H1 (cell line): ENCODE measurements at regions not wholly inside any gene's neighbourhood (a gene's known extent, or its start where the extent isn't known, plus 50 kb on each side); places are given as distances from the start of the nearest gene placed in this dataset.
A peak's percentile ranks its signal among the peaks of the same experiment; 100 is the strongest.

ENCODE experiments used
- CTCF ChIA-PET: fragments of 300-600 bp; sonication (Branson Sonifier 250); formaldehyde crosslinking; loops from one replicate; lab custom pipeline; 2021; ENCODE audit not compliant: partially characterized antibody; lab: Charles Lee
- POLR2A ChIA-PET: fragments of 300-600 bp; sonication (Branson Sonifier 250); formaldehyde crosslinking; loops from one replicate; lab custom pipeline; 2021; ENCODE audit warnings: inconsistent platforms; ENCODE audit not compliant: partially characterized antibody; lab: Charles Lee
- DNase-seq, 2 experiments: peaks; one replicate each; pipeline versions ENCODE4 v3.0.0 to v3.0.0-alpha.2; 2010 to 2022; ENCODE audit warnings: low spot score in 2 of 2, low read depth in 1 of 2, mixed read lengths in 1 of 2
- FAIRE-seq: peaks from 2 replicates; lab custom pipeline; 2011; peaks lifted over from hg19 to GRCh38; lab: Jason Lieb, UNC
- H2AFZ ChIP-seq: 2 replicates; pipeline ENCODE4 v1.8.1; 2012; ENCODE audit warnings: low read length, inconsistent platforms
- H2AK5ac ChIP-seq: 2 replicates; pipeline ENCODE4 v1.6.1; 2013; ENCODE audit warnings: low read depth, low read length
- H2BK120ac ChIP-seq: replicated peaks from 2 replicates; pipeline ENCODE3; 2013; ENCODE audit warnings: low read depth, low read length, inconsistent platforms
- H2BK12ac ChIP-seq: 2 replicates; pipeline ENCODE4 v1.6.1; 2013; ENCODE audit warnings: low read depth, low read length
- H2BK15ac ChIP-seq: 2 replicates; pipeline ENCODE4 v1.6.1; 2013; ENCODE audit warnings: low read length
- H2BK20ac ChIP-seq: 2 replicates; pipeline ENCODE4 v1.6.1; 2013; ENCODE audit warnings: low read length
- H2BK5ac ChIP-seq: 2 replicates; pipeline ENCODE4 v1.6.1; 2013; ENCODE audit warnings: low read depth, low read length
- H3K14ac ChIP-seq: 2 replicates; pipeline ENCODE4 v1.6.1; 2013; ENCODE audit warnings: inconsistent platforms; ENCODE audit not compliant: insufficient read length
- H3K18ac ChIP-seq: 2 replicates; pipeline ENCODE4 v1.6.1; 2013; ENCODE audit warnings: low read length; ENCODE audit errors: extremely low read depth
- H3K23ac ChIP-seq: 2 replicates; pipeline ENCODE4 v1.6.1; 2013; ENCODE audit warnings: inconsistent platforms; ENCODE audit not compliant: insufficient read length
- H3K23me2 ChIP-seq: 2 replicates; pipeline ENCODE4 v1.6.1; 2013; ENCODE audit warnings: low read depth, low read length
- H3K27ac ChIP-seq: 2 replicates; pipeline ENCODE4 v1.6.1; 2011; ENCODE audit warnings: low read depth, low read length, inconsistent platforms
- H3K27me3 ChIP-seq, 4 experiments: replicated peaks in 1 of 4; 1 replicate in 1 of 4; 2 replicates in 3 of 4; pipeline versions ENCODE4 v1.6.1 to v1.8.1; 2011 to 2013; ENCODE audit warnings: low read length in 3 of 4, mild to moderate bottlenecking in 3 of 4, inconsistent platforms in 2 of 4, mixed read lengths in 2 of 4, moderate library complexity in 1 of 4; ENCODE audit not compliant: control insufficient read depth in 3 of 4, insufficient read depth in 3 of 4; ENCODE audit errors: extremely low read depth in 1 of 4
- H3K36me3 ChIP-seq, 4 experiments: 2 replicates each; pipeline versions ENCODE4 v1.6.1 to v1.8.1; 2011 to 2013; ENCODE audit warnings: mild to moderate bottlenecking in 4 of 4, low read length in 3 of 4, moderate library complexity in 2 of 4, control low read depth in 1 of 4, inconsistent platforms in 1 of 4; ENCODE audit not compliant: insufficient read depth in 4 of 4, control insufficient read depth in 2 of 4
- H3K4ac ChIP-seq: replicated peaks from 2 replicates; pipeline ENCODE3; 2013; ENCODE audit warnings: low read length, low read depth, mixed read lengths, inconsistent platforms; ENCODE audit not compliant: insufficient read length
- H3K4me1 ChIP-seq, 4 experiments: replicated peaks in 1 of 4; 1 replicate in 1 of 4; 2 replicates in 3 of 4; pipeline versions ENCODE4 v1.6.1 to v1.8.1; 2011 to 2013; ENCODE audit warnings: low read length in 3 of 4, inconsistent platforms in 2 of 4, mixed read lengths in 1 of 4; ENCODE audit not compliant: insufficient read depth in 4 of 4, control insufficient read depth in 3 of 4
- H3K4me2 ChIP-seq, 2 experiments: 2 replicates each; pipeline versions ENCODE4 v1.6.1 to v1.8.1; 2011 to 2013; ENCODE audit warnings: low read depth in 2 of 2, low read length in 2 of 2, control low read depth in 1 of 2, inconsistent platforms in 1 of 2, mild to moderate bottlenecking in 1 of 2; ENCODE audit not compliant: insufficient read depth in 1 of 2
- H3K4me3 ChIP-seq, 4 experiments: fragments of 200-600, 300-600 bp in 1 of 4; sonication (generic), shearing (Covaris generic), sonication (Bioruptor Twin) in 1 of 4; 2 replicates each; pipeline versions ENCODE4 v1.5.1 to v1.8.1; 2011 to 2016; ENCODE audit warnings: low read length in 4 of 4, low read depth in 3 of 4, control low read depth in 2 of 4, inconsistent platforms in 2 of 4, mild to moderate bottlenecking in 2 of 4, mixed read lengths in 1 of 4, moderate library complexity in 1 of 4; ENCODE audit not compliant: insufficient read depth in 2 of 4; ENCODE audit errors: extremely low read depth in 1 of 4
- H3K56ac ChIP-seq: replicated peaks from 2 replicates; pipeline ENCODE3; 2013; ENCODE audit warnings: low read depth, mild to moderate bottlenecking, mixed read lengths, low read length, inconsistent platforms; ENCODE audit not compliant: insufficient read length
- H3K79me1 ChIP-seq: 2 replicates; pipeline ENCODE4 v1.6.1; 2013; ENCODE audit warnings: low read depth, low read length, control low read depth
- H3K79me2 ChIP-seq, 2 experiments: 2 replicates each; pipeline versions ENCODE4 v1.6.1 to v1.8.1; 2012 to 2013; ENCODE audit warnings: low read length in 2 of 2, mild to moderate bottlenecking in 2 of 2, inconsistent platforms in 1 of 2; ENCODE audit not compliant: insufficient read depth in 2 of 2, control insufficient read depth in 1 of 2
- H3K9ac ChIP-seq, 4 experiments: replicated peaks in 1 of 4; 1 replicate in 1 of 4; 2 replicates in 3 of 4; pipeline versions ENCODE4 v1.6.1 to v1.8.1; 2011 to 2013; ENCODE audit warnings: low read depth in 3 of 4, low read length in 3 of 4, control low read depth in 2 of 4, mild to moderate bottlenecking in 2 of 4, moderate library complexity in 2 of 4, inconsistent platforms in 1 of 4; ENCODE audit errors: extremely low read depth in 1 of 4
- H3K9me3 ChIP-seq, 2 experiments: 2 replicates each; pipeline versions ENCODE4 v1.6.1 to v1.8.1; 2012 to 2013; ENCODE audit warnings: mild to moderate bottlenecking in 2 of 2, moderate library complexity in 2 of 2, control low read depth in 1 of 2, inconsistent platforms in 1 of 2, low read depth in 1 of 2, low read length in 1 of 2, mixed read lengths in 1 of 2; ENCODE audit not compliant: insufficient read depth in 2 of 2
- H4K20me1 ChIP-seq, 2 experiments: replicated peaks in 1 of 2; 2 replicates each; pipeline versions ENCODE3 to v1.8.1; 2011 to 2013; ENCODE audit warnings: inconsistent platforms in 2 of 2, low read length in 2 of 2, mild to moderate bottlenecking in 1 of 2; ENCODE audit not compliant: insufficient read depth in 2 of 2, control insufficient read depth in 1 of 2
- H4K5ac ChIP-seq: 2 replicates; pipeline ENCODE4 v1.6.1; 2013; ENCODE audit warnings: low read length, low read depth, mixed read lengths, inconsistent platforms; ENCODE audit not compliant: insufficient read length
- H4K8ac ChIP-seq: 2 replicates; pipeline ENCODE4 v1.8.0; 2013; ENCODE audit warnings: mild to moderate bottlenecking, moderate library complexity, low read length, inconsistent platforms; ENCODE audit not compliant: insufficient read depth; ENCODE audit errors: extremely low read depth
- H4K91ac ChIP-seq: replicated peaks from 2 replicates; pipeline ENCODE3; 2013; ENCODE audit warnings: low read length, mixed read lengths, inconsistent platforms; ENCODE audit not compliant: insufficient read length
- BACH1 ChIP-seq: IDR thresholded peaks from 2 replicates; pipeline ENCODE4 v1.6.1; 2012; ENCODE audit warnings: low read length, improper control_type of control experiment
- EGR1 ChIP-seq: IDR thresholded peaks from 2 replicates; pipeline ENCODE4 v1.6.1; 2011; ENCODE audit warnings: low read depth, low read length, borderline replicate concordance
- HDAC6 ChIP-seq: IDR thresholded peaks from one replicate; pipeline ENCODE4 v1.7.1; 2012; ENCODE audit warnings: low read depth, mild to moderate bottlenecking, inconsistent platforms, low read length, moderate library complexity
- POLR2A ChIP-seq, 2 experiments: IDR thresholded peaks; 1 replicate in 1 of 2; 2 replicates in 1 of 2; pipeline ENCODE4 v1.6.1; 2011; ENCODE audit warnings: low read depth in 2 of 2, low read length in 2 of 2, mild to moderate bottlenecking in 2 of 2; ENCODE audit errors: control extremely low read depth in 1 of 2
- RFX5 ChIP-seq: IDR thresholded peaks from 2 replicates; pipeline ENCODE4 v1.6.1; 2011; ENCODE audit warnings: low read depth, low read length, improper control_type of control experiment, borderline replicate concordance
- SIX5 ChIP-seq: IDR thresholded peaks from 2 replicates; pipeline ENCODE4 v1.6.1; 2011; ENCODE audit warnings: mild to moderate bottlenecking, low read depth, low read length
- TCF12 ChIP-seq: IDR thresholded peaks from 2 replicates; pipeline ENCODE4 v1.6.1; 2011; ENCODE audit warnings: low read depth, mild to moderate bottlenecking, low read length
- ZNF274 ChIP-seq: IDR thresholded peaks from 2 replicates; pipeline ENCODE4 v1.7.0; 2012; ENCODE audit warnings: low read length, borderline replicate concordance; ENCODE audit errors: extremely low read depth
- WGBS, 2 experiments: shearing (Covaris generic) in 1 of 2; methylation state at CpG; one replicate each; pipeline versions ENCODE4 v1.1.6 to v1.1.7; 2013 to 2015; ENCODE audit warnings: low lambda C conversion rate in 2 of 2, mixed read lengths in 2 of 2, inconsistent platforms in 1 of 2, low coverage in 1 of 2, missing lambda C conversion rate in 1 of 2; ENCODE audit not compliant: insufficient replicate concordance in 2 of 2, insufficient coverage in 1 of 2, insufficient read length in 1 of 2; ENCODE audit errors: extremely low coverage in 1 of 2, missing lambda C conversion rate in 1 of 2; 5-methylcytosine and 5-hydroxymethylcytosine counted together

DNA sequence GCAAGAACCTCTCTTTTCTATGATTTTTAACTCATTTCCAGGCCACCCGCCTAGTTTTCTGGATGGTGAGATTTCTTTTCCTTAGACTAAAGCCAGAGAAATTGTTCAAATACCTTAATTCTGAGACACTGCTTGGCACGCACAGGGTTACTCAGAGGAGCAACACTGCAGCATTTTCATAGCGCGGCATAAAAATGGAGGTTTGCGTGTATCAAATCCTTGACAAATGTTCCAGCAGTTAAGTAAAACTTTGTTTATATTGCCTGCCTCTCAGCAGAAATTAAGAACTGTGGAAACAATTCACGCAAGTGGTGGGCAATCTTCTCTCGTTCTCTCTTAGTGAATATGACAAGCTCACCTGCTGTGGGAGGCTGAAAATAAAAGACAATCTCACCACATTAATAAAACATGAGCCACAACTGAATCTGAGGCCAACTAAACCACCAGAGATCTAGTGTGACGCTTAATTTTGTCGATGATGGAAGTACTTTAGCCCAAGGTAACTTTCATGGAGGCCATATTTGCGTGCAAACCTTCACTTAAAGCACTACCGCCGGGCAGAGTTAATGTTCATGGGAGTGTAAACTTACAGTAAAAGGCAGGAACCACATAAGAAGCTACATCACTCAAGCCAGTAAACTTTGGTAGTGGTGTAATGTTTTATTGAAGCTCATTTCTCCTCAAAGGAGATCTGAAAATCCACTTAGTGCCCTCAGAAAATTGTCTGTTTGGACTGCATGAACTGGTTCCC lies 894.8 kb upstream of the EPHA5 start:
- ChIA-PET CTCF (interaction anchor here (0.9 kb wide), 1 partner anchor 9 kb away, joined by 4 read pairs; no protein-coding TSS in a partner anchor), POLR2A (no interaction called here)
- Histone ChIP-seq H4K5ac (no peak overlapping the region), H3K79me1 (no peaks in the 10 kb centered on the region), H2BK120ac (no peak overlapping the region), H3K36me3 (no peaks in the 10 kb centered on the region), H4K91ac (no peak overlapping the region), H3K4ac (no peak overlapping the region), H3K27ac (no peak overlapping the region), H2BK5ac (no peak overlapping the region), H3K23ac (no peak overlapping the region), H3K9ac (no peak overlapping the region), H3K9me3 (peaks cover 0 to 3% of the 10 kb centered on the region in 2 experiments; a peak in 1 of 4 replicates), H3K23me2 (no peaks in the 10 kb centered on the region), H2BK20ac (no peak overlapping the region), H4K20me1 (no peaks in the 10 kb centered on the region), H2AFZ (peak overlapping the region; percentile 43), H3K4me2 (no peak overlapping the region), H3K27me3 (no peaks in the 10 kb centered on the region), H3K4me1 (no peaks in the 10 kb centered on the region), H3K4me3 (no peak overlapping the region), H2BK12ac (no peak overlapping the region), H2AK5ac (no peak overlapping the region), H3K18ac (no peak overlapping the region), H3K14ac (no peak overlapping the region), H3K56ac (no peak overlapping the region), H3K79me2 (no peaks in the 10 kb centered on the region), H2BK15ac (no peak overlapping the region), H4K8ac (no peak overlapping the region)
- 91% methylated on average over 12 of the region's 12 CpGs; no CpG with 5 or more reads in 1 of the 2 experiments for whole genome bisulfite sequencing, 2 experiments
- no peak for DNase-seq
- no peak for FAIRE-seq
- TF ChIP-seq ZNF274 = no peak
- no peak for TF ChIP-seq HDAC6
- no peak for TF ChIP-seq EGR1
- no peak for TF ChIP-seq POLR2A (IDR thresholded peaks at IDR 0.05; ENCODE audit: control extremely low read depth in 1 of 2, low read depth in 2 of 2, low read length in 2 of 2)
- TF ChIP-seq RFX5 = no peak
- no peak for TF ChIP-seq TCF12
- TF ChIP-seq BACH1 = no peak
- no peak for TF ChIP-seq SIX5
